NCI-H345 treated with DMSO at 0.1 percent for 48 hours (cell line): ENCODE measurements at regions not wholly inside any gene's neighbourhood (a gene's known extent, or its start where the extent isn't known, plus 50 kb on each side); places are given as distances from the start of the nearest gene placed in this dataset.

Experiments
- DNase-seq: peaks from one replicate; lab custom pipeline; 2025; ENCODE audit not compliant: unreplicated experiment; lab: John Stamatoyannopoulos, UW

- no peak for DNase-seq
Observed at GRCh38 chr9:93900971-93901861, 53.9 kb downstream of the BARX1 start.

- DNase-seq, result no peak
Observed at GRCh38 chr9:93900436-93900819, 54.7 kb downstream of the BARX1 start.

- no peak for DNase-seq
Observed at GRCh38 chr9:93899609-93900435, 55.3 kb downstream of the BARX1 start.

- no peak for DNase-seq
Observed at GRCh38 chr9:93898502-93899426, 56.4 kb downstream of the BARX1 start.

- no peak for DNase-seq
Observed at GRCh38 chr9:93898026-93898425, 57.1 kb downstream of the BARX1 start.

GRCh38 chr9:93897075-93897970 is 57.8 kb downstream of the BARX1 start:
- DNase-seq, result no peak

GRCh38 chr9:93896496-93897033 is 58.6 kb downstream of the BARX1 start:
- DNase-seq, result no peak

- DNase-seq, result no peak
Observed at GRCh38 chr9:93896093-93896492, 59.1 kb downstream of the BARX1 start.

GRCh38 chr9:93895535-93895934 is 59.6 kb downstream of the BARX1 start:
- DNase-seq, result no peak

- no peak for DNase-seq
Observed at GRCh38 chr9:93894691-93895079, 60.5 kb downstream of the BARX1 start.

GRCh38 chr9:93893899-93894690 is 61.1 kb downstream of the BARX1 start:
- no peak for DNase-seq

- DNase-seq, result no peak
Observed at GRCh38 chr9:93893194-93893593, 62.0 kb downstream of the BARX1 start.

GRCh38 chr9:93892748-93893147 is 62.4 kb downstream of the BARX1 start:
- DNase-seq, result no peak

- DNase-seq, result no peak
Observed at GRCh38 chr9:93891549-93892310, 63.4 kb downstream of the BARX1 start.

GRCh38 chr9:93891050-93891449 is 64.1 kb downstream of the BARX1 start:
- DNase-seq, result no peak

GRCh38 chr9:93890436-93890935 is 64.7 kb downstream of the BARX1 start:
- peak; percentile 43 for DNase-seq

GRCh38 chr9:93886911-93887310 is 68.2 kb downstream of the BARX1 start:
- DNase-seq, result no peak

- no peak for DNase-seq
Observed at GRCh38 chr9:93884808-93885207, 70.3 kb downstream of the BARX1 start.
